Adrenal gland (tissue), 9 donors: ENCODE measurements at regions not wholly inside any gene's neighbourhood (a gene's known extent, or its start where the extent isn't known, plus 50 kb on each side); places are given as distances from the start of the nearest gene placed in this dataset.

Source experiments
- DNase-seq, 7 donors: peaks; one replicate each; pipeline ENCODE4 v3.0.0-alpha.2; 2019 to 2020
- H3K27ac ChIP-seq, 5 donors: fragments of 200-600 bp; sonication (generic) in 4 of 5; 1 replicate in 3 of 5; 2 replicates in 2 of 5; pipeline versions ENCODE4 v1.5.1 to v1.8.0; 2016 to 2020; ENCODE audit warnings: mild to moderate bottlenecking in 1 of 5
- H3K27me3 ChIP-seq: fragments of 200-600 bp; 2 replicates; pipeline ENCODE4 v1.8.0; 2021
- H3K36me3 ChIP-seq, 2 donors: fragments of 200-600 bp; replicated peaks in 1 of 2; 1 replicate in 1 of 2; 2 replicates in 1 of 2; pipeline versions ENCODE4 v1.5.1 to v1.8.0; 2018 to 2022
- H3K4me1 ChIP-seq, 2 donors: fragments of 200-600 bp; replicated peaks in 1 of 2; 1 replicate in 1 of 2; 2 replicates in 1 of 2; pipeline versions ENCODE4 v1.5.1 to v1.8.0; 2018 to 2021
- H3K4me3 ChIP-seq, 4 donors: fragments of 200-600 bp; sonication (generic) in 3 of 4; one replicate each; pipeline ENCODE4 v1.5.1; 2016 to 2018
- H3K9me3 ChIP-seq, 3 donors: fragments of 200-600 bp; sonication (generic) in 1 of 3; replicated peaks in 1 of 3; 1 replicate in 2 of 3; 2 replicates in 1 of 3; pipeline versions ENCODE4 v1.5.1 to v1.8.0; 2016 to 2021
- CTCF ChIP-seq, 6 experiments: fragments of 450-650 bp in 4 of 6; fragments of 200-600 bp in 2 of 6; sonication (generic) in 1 of 6; IDR thresholded peaks; 1 replicate in 5 of 6; 2 replicates in 1 of 6; pipeline versions ENCODE4 v1.5.1 to v1.8.0; 2016 to 2021; ENCODE audit warnings: antibody characterized with exemption in 6 of 6, mild to moderate bottlenecking in 2 of 6, moderate library complexity in 1 of 6
- POLR2A ChIP-seq, 2 donors: fragments of 450-650 bp; IDR thresholded peaks; one replicate each; pipeline ENCODE4 v1.6.1; 2017; ENCODE audit warnings: antibody characterized with exemption in 2 of 2, mild to moderate bottlenecking in 2 of 2, moderate library complexity in 1 of 2
- WGBS, 4 donors: extraction: QIAGEN DNeasy Blood & Tissue Kit in 2 of 4; methylation state at CpG; one replicate each; pipeline versions ENCODE4 v1.1.5 to v1.1.7; 2013 to 2017; 5-methylcytosine and 5-hydroxymethylcytosine counted together
- intact Hi-C, 2 donors: fragments of 100-400 bp; cut with DNase I; formaldehyde crosslinking; loops; one replicate each; pipeline versions ENCODE4 v1.14.1 to v1.15.0; 2022 to 2023
- donor health status: healthy with polysubstance abuse.
- donor health status: Bipolar disorder and iron deficiency.
- donor health status: DM: yes; HTN: yes; CAD: no.
- donor health status: DM: no; HTN: no; CAD: no.
- donor health status: DM: no; HTN: no; CAD: no.

DNA sequence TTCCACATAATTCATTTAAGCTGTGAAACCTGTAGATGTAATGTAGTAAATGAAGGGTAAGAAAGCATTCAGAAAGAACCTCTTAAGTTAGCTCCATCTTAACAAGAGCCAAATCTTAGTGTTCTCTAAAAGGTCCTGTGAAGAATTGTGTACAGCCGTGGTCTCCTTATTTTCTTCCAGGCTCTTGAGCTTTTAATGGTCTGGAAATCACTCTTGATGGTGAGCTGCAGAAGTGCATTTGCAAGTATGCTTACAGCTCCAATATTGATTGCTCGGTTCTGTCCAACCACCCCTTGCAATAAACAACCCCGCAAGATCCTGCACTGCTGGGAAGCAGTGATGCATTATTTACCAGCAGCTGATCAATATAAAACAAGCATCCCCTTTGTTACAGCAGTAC lies 690.8 kb upstream of the FZD8 start:
- DNase-seq = no peak
- TF ChIP-seq POLR2A (IDR thresholded peaks at IDR 0.05) (no peak), CTCF (IDR thresholded peaks at IDR 0.05) (no peak)
- no peak overlapping the region for H3K4me3 ChIP-seq
- no peaks in the 10 kb centered on the region for H3K27me3 ChIP-seq
- 86 to 90% (median 87%) methylated on average over 3 of the region's 3 CpGs for WGBS, 4 donors
- H3K4me1 ChIP-seq = no peaks in the 10 kb centered on the region
- no peak overlapping the region for H3K27ac ChIP-seq
- intact Hi-C loops = no loop called here
- no peaks in the 10 kb centered on the region for H3K9me3 ChIP-seq
- H3K36me3 ChIP-seq = no peaks in the 10 kb centered on the region

DNA sequence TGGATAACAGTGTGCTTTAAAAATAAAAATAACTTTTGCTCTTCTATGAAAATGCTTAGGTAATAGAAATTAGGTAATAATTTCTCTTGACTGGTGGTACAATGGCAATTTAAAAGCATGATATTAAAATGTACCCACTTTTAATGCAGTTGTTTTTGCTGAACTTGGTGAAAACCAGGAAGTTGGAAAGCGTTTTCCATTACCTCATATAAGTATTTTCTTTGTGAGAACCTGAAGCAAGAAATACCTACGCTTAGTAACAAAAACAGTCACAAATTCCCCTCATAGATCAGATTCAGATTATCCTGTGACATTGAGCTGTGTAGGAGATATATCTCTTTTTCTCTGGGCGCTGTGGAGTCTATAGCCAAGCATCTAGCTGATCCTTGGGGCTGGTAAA lies 689.0 kb upstream of the FZD8 start:
- Histone ChIP-seq H3K27ac (no peak overlapping the region), H3K27me3 (no peaks in the 10 kb centered on the region), H3K4me3 (no peak overlapping the region), H3K4me1 (no peaks in the 10 kb centered on the region), H3K36me3 (no peaks in the 10 kb centered on the region), H3K9me3 (no peaks in the 10 kb centered on the region)
- TF ChIP-seq CTCF (IDR thresholded peaks at IDR 0.05) (no peak), POLR2A (IDR thresholded peaks at IDR 0.05) (no peak)
- intact Hi-C loops = no loop called here
- 75 to 86% (median 83%) methylated on average over 3 of the region's 3 CpGs for WGBS, 4 donors
- DNase-seq = no peak

GRCh38 chr10:36325815-36326214 lies 683.7 kb upstream of the FZD8 start:
- intact Hi-C loops = no loop called here
- WGBS, 4 donors = 69 to 87% (median 74%) methylated on average over 2 of the region's 2 CpGs
- Histone ChIP-seq H3K4me1 (no peaks in the 10 kb centered on the region), H3K36me3 (no peaks in the 10 kb centered on the region), H3K4me3 (no peak overlapping the region), H3K27me3 (no peaks in the 10 kb centered on the region), H3K9me3 (no peaks in the 10 kb centered on the region), H3K27ac (no peak overlapping the region)
- TF ChIP-seq CTCF (IDR thresholded peaks at IDR 0.05) (no peak), POLR2A (IDR thresholded peaks at IDR 0.05) (no peak)
- no peak for DNase-seq

- Histone ChIP-seq H3K36me3 (no peaks in the 10 kb centered on the region), H3K27me3 (no peaks in the 10 kb centered on the region), H3K27ac (no peak overlapping the region), H3K9me3 (no peaks in the 10 kb centered on the region), H3K4me3 (no peak overlapping the region), H3K4me1 (no peaks in the 10 kb centered on the region)
- no peak for TF ChIP-seq CTCF (IDR thresholded peaks at IDR 0.05)
- TF ChIP-seq POLR2A (IDR thresholded peaks at IDR 0.05) = no peak
- WGBS, 4 donors = 82 to 93% (median 88%) methylated on average over 2 of the region's 2 CpGs
- no peak for DNase-seq
- intact Hi-C loops = no loop called here
Observed at GRCh38 chr10:36324831-36325230, 682.7 kb upstream of the FZD8 start.
